ENCODE measurements at regions not wholly inside any gene's neighbourhood (a gene's known extent, or its start where the extent isn't known, plus 50 kb on each side); places are given as distances from the start of the nearest gene placed in this dataset.

GRCh38 chr4:162509333-162509732 lies 345.5 kb upstream of the FSTL5 start:
- no peak for TF ChIP-seq POLR2A (IDR thresholded peaks at IDR 0.05; ENCODE audit: low read depth, low read length)
- TF ChIP-seq TAF1 (IDR thresholded peaks at IDR 0.05; ENCODE audit: low read depth, low read length) = no peak

Data from GM12891 (cell line).